ENCODE measurements at regions not wholly inside any gene's neighbourhood (a gene's known extent, or its start where the extent isn't known, plus 50 kb on each side); places are given as distances from the start of the nearest gene placed in this dataset.

GRCh38 chr12:18008642-18009041 is 81.4 kb downstream of the RERGL start:
- CTCF ChIA-PET = interaction anchor here (0.8 kb wide), 1 partner anchor 26 kb away, joined by 3 read pairs; no protein-coding TSS in a partner anchor
- Histone ChIP-seq H3K36me3 (ENCODE audit: insufficient read depth, low read length) (no peaks in the 10 kb centered on the region), H3K4me3 (ENCODE audit: low read length) (no peak overlapping the region), H3K27ac (ENCODE audit: low read depth in 1 of 2, low read length in 2 of 2) (no peak overlapping the region), H3K4me1 (ENCODE audit: insufficient read depth, low read length) (no peaks in the 10 kb centered on the region), H3K27me3 (ENCODE audit: control insufficient read depth in 1 of 2, insufficient read depth in 2 of 2, low read length in 2 of 2) (no peaks in the 10 kb centered on the region), H3K9me3 (ENCODE audit: control insufficient read depth in 1 of 2, insufficient read depth in 1 of 2, low read length in 2 of 2) (peaks cover 0 to 3% of the 10 kb centered on the region in 2 experiments)
- no peaks in the 10 kb centered on the region for H3K36me3 Mint-ChIP-seq (ENCODE audit: low read depth)
- H3K4me3 Mint-ChIP-seq = no peak overlapping the region
- H3K9me3 Mint-ChIP-seq = peaks cover 6% of the 10 kb centered on the region
- DNase-seq = no peak
- no peaks in the 10 kb centered on the region for H3K4me1 Mint-ChIP-seq (ENCODE audit: low read depth)
- ATAC-seq (ENCODE audit: poor library complexity) = no peak
- intact Hi-C loops (cut with DNase I, micrococcal nuclease) = no loop called here
- H3K27me3 Mint-ChIP-seq = no peaks in the 10 kb centered on the region
- H3K27ac Mint-ChIP-seq = no peak overlapping the region
- TF ChIP-seq CTCF (IDR thresholded peaks at IDR 0.05) = no peak
- POLR2A ChIA-PET = no interaction called here

GRCh38 chr12:17999174-17999801 is 90.7 kb downstream of the RERGL start:
- H3K4me3 Mint-ChIP-seq = no peak overlapping the region
- no peaks in the 10 kb centered on the region for H3K36me3 ChIP-seq (ENCODE audit: insufficient read depth, low read length)
- H3K36me3 Mint-ChIP-seq (ENCODE audit: low read depth) = no peaks in the 10 kb centered on the region
- POLR2A ChIA-PET = no interaction called here
- H3K4me3 ChIP-seq (ENCODE audit: low read length) = no peak overlapping the region
- CTCF ChIA-PET = no interaction called here
- no peak overlapping the region for H3K27ac Mint-ChIP-seq
- DNase-seq (no peak), ATAC-seq (ENCODE audit: poor library complexity) (no peak)
- peaks cover 24% of the 10 kb centered on the region for H3K9me3 Mint-ChIP-seq
- TF ChIP-seq CTCF (IDR thresholded peaks at IDR 0.05) = no peak
- no peaks in the 10 kb centered on the region for H3K27me3 Mint-ChIP-seq
- no peaks in the 10 kb centered on the region for H3K4me1 ChIP-seq (ENCODE audit: insufficient read depth, low read length)
- peaks cover 15 to 22% of the 10 kb centered on the region in 2 experiments for H3K9me3 ChIP-seq (ENCODE audit: control insufficient read depth in 1 of 2, insufficient read depth in 1 of 2, low read length in 2 of 2)
- intact Hi-C loops (cut with DNase I, micrococcal nuclease) = no loop called here
- H3K27me3 ChIP-seq (ENCODE audit: control insufficient read depth in 1 of 2, insufficient read depth in 2 of 2, low read length in 2 of 2) = no peaks in the 10 kb centered on the region
- H3K4me1 Mint-ChIP-seq (ENCODE audit: low read depth) = no peaks in the 10 kb centered on the region
- no peak overlapping the region for H3K27ac ChIP-seq (ENCODE audit: low read depth in 1 of 2, low read length in 2 of 2)

GRCh38 chr12:17992002-17992656 is 97.9 kb downstream of the RERGL start:
- Histone ChIP-seq H3K27me3 (ENCODE audit: control insufficient read depth in 1 of 2, insufficient read depth in 2 of 2, low read length in 2 of 2) (no peaks in the 10 kb centered on the region), H3K36me3 (ENCODE audit: insufficient read depth, low read length) (no peaks in the 10 kb centered on the region), H3K27ac (ENCODE audit: low read depth in 1 of 2, low read length in 2 of 2) (no peak overlapping the region), H3K9me3 (ENCODE audit: control insufficient read depth in 1 of 2, insufficient read depth in 1 of 2, low read length in 2 of 2) (peaks cover 2 to 3% of the 10 kb centered on the region in 2 experiments), H3K4me1 (ENCODE audit: insufficient read depth, low read length) (no peaks in the 10 kb centered on the region), H3K4me3 (ENCODE audit: low read length) (no peak overlapping the region)
- H3K4me3 Mint-ChIP-seq = no peak overlapping the region
- intact Hi-C loops (cut with DNase I, micrococcal nuclease) = no loop called here
- TF ChIP-seq CTCF (IDR thresholded peaks at IDR 0.05) = peak; percentile 30
- ATAC-seq (ENCODE audit: poor library complexity) (no peak), DNase-seq (peak in 1 of 14 experiments; percentile 1)
- CTCF ChIA-PET = no interaction called here
- POLR2A ChIA-PET = no interaction called here
- H3K27ac Mint-ChIP-seq = no peak overlapping the region
- H3K4me1 Mint-ChIP-seq (ENCODE audit: low read depth) = no peaks in the 10 kb centered on the region
- H3K9me3 Mint-ChIP-seq = peaks cover 9% of the 10 kb centered on the region
- H3K36me3 Mint-ChIP-seq (ENCODE audit: low read depth) = no peaks in the 10 kb centered on the region
- H3K27me3 Mint-ChIP-seq = no peaks in the 10 kb centered on the region

All from CD4-positive, alpha-beta T cell (primary cell).